C4-2B (cell line): ENCODE measurements at regions not wholly inside any gene's neighbourhood (a gene's known extent, or its start where the extent isn't known, plus 50 kb on each side); places are given as distances from the start of the nearest gene placed in this dataset.

ENCODE experiments used
- H3K27ac ChIP-seq: fragments of 450-650 bp; 2 replicates; pipeline ENCODE4 v1.5.1; 2017
- ZFX ChIP-seq: fragments of 450-650 bp; IDR thresholded peaks from 2 replicates; pipeline ENCODE4 v1.6.1; 2017
- TF ChIP-seq, protein P1 (sequence below): fragments of 450-650 bp; conservative IDR thresholded peaks from 2 replicates; pipeline ENCODE4 v1.5.1; 2017; ENCODE audit warnings: mild to moderate bottlenecking

DNA sequence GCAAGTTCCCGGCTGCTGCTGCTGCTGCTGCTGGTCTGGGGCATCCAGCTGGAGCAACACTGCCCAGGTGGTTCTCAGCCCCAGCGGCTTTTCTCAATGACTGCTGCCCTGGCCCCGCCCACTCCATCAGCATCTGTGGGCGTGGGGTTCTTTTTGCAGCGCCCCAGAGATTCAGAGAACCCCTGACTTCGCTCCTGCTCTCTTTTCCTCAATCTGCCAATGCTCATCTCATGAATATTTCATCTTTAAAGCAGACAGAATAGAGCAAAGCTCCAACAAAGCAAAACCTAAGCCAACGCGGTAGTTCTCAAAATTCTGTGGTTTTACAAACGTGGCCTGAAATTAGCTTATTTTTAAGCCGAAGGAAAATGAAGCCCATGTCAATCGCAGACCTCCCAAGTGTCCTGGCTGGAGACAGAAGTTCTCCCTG lies 363.6 kb downstream of the CTTN start:
- H3K27ac ChIP-seq: no peak overlapping the region
- TF ChIP-seq, protein P1, sequence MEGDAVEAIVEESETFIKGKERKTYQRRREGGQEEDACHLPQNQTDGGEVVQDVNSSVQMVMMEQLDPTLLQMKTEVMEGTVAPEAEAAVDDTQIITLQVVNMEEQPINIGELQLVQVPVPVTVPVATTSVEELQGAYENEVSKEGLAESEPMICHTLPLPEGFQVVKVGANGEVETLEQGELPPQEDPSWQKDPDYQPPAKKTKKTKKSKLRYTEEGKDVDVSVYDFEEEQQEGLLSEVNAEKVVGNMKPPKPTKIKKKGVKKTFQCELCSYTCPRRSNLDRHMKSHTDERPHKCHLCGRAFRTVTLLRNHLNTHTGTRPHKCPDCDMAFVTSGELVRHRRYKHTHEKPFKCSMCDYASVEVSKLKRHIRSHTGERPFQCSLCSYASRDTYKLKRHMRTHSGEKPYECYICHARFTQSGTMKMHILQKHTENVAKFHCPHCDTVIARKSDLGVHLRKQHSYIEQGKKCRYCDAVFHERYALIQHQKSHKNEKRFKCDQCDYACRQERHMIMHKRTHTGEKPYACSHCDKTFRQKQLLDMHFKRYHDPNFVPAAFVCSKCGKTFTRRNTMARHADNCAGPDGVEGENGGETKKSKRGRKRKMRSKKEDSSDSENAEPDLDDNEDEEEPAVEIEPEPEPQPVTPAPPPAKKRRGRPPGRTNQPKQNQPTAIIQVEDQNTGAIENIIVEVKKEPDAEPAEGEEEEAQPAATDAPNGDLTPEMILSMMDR: no peak
- no peak for TF ChIP-seq ZFX

- TF ChIP-seq ZFX: no peak
- TF ChIP-seq, protein P1: no peak
- no peak overlapping the region for H3K27ac ChIP-seq
These were observed 364.5 kb downstream of the CTTN start for GRCh38 chr11:70762810-70763209.

DNA sequence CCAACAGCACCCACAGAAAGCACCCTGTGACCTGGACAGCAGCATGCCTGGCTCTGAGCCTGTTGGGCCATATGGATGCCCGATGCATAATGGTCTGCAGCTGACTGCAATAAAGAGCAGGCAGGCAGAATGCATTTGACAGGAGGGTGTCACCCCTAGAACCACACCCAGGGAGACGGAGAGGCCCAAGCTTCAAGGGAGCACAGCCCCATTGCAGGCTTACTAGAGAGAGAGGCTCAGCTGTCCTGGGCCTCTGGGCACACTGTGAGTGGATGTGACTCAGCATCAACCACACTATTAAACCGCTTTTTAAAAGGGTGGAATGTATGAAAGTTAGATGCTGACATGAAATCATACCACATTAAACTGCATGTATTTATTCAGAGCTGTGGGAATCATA lies 365.3 kb downstream of the CTTN start:
- TF ChIP-seq ZFX: no peak
- TF ChIP-seq, protein P1: no peak
- H3K27ac ChIP-seq: no peak overlapping the region

- TF ChIP-seq ZFX: no peak
- TF ChIP-seq, protein P1: no peak
- no peak overlapping the region for H3K27ac ChIP-seq
These were observed 366.1 kb downstream of the CTTN start for GRCh38 chr11:70764356-70764905.

GRCh38 chr11:70766901-70767300 lies 368.6 kb downstream of the CTTN start:
- H3K27ac ChIP-seq: no peak overlapping the region
- TF ChIP-seq, protein P1: no peak
- TF ChIP-seq ZFX: no peak

DNA sequence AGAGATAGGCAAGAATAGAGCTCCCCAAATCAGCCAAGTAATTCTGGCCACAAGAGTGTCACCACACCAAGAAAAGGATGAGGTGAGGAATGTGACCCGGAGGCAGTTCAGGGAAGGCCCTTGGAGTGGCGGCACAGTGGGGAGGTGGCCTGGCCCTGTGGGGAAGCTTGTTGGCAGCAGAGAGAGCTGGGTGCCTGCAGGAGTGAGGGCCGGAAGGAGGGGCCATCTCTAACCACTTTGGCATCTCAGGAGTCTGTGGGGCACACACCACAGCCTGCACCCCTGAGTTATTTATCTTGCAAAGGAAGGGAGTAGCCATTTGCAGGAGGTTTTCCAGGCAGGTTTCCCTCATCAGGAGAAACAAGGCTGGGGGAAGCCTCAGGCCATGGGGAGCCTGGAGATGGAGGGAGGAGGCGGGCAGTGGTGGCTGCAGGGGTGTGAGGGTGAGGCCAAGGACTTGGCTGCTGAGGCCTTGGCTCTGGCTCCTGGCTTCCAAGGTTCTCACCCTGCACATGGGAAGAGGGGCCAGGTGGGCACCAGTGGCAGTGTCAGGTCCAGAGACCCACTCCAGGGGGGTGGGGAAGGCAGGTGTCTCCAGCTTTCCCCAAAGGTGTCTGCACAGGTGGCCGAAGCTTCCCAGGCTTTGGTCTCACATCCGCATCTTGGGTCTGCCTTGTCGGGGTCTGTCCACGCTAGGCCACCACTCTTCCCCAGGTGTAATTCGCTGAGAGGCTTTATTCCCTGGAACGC lies 370.2 kb downstream of the CTTN start:
- TF ChIP-seq, protein P1: no peak
- no peak for TF ChIP-seq ZFX
- no peak overlapping the region for H3K27ac ChIP-seq

DNA sequence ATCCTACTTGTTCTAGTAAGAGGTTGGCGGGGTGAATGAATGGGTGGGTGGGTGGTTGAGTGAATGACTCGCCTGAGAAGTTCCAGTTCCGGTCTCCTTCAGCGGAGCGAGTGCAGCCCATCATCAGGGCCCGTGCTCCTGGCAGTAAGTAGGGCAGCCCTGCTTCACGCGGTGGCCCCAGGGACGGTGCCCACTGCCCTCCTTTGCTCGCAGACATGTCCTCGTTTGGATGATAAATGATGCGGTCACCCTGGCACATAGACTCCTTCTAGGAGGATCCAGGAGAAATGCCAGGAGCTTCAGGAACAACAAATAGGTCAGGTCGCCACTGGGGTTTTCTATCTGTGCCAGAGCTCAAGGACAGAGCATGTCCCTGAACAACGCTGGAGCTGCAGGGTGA lies 370.8 kb downstream of the CTTN start:
- TF ChIP-seq ZFX: no peak
- TF ChIP-seq, protein P1: no peak
- no peak overlapping the region for H3K27ac ChIP-seq
